Mesenchymal stem cell (in vitro differentiated cells and primary cell): ENCODE measurements at regions not wholly inside any gene's neighbourhood (a gene's known extent, or its start where the extent isn't known, plus 50 kb on each side); places are given as distances from the start of the nearest gene placed in this dataset.

ENCODE experiments used
- DNase-seq: peaks from one replicate; pipeline ENCODE4 v3.0.0-alpha.2; 2013
- H2AFZ ChIP-seq: one replicate; pipeline ENCODE4 v1.6.1; 2013; ENCODE audit warnings: low read depth, mild to moderate bottlenecking, control low read depth, inconsistent platforms, low read length, moderate library complexity
- H2AK5ac ChIP-seq: 2 replicates; pipeline ENCODE4 v1.6.1; 2013; ENCODE audit warnings: low read length, moderate library complexity, mild to moderate bottlenecking, inconsistent platforms; ENCODE audit not compliant: severe bottlenecking
- H2BK120ac ChIP-seq: one replicate; pipeline ENCODE4 v1.6.1; 2013; ENCODE audit warnings: low read depth, mild to moderate bottlenecking, inconsistent platforms, low read length, moderate library complexity
- H2BK12ac ChIP-seq, 2 experiments: one replicate each; pipeline ENCODE4 v1.6.1; 2013; ENCODE audit warnings: inconsistent platforms in 2 of 2, low read length in 2 of 2, mild to moderate bottlenecking in 2 of 2, moderate library complexity in 2 of 2, control low read depth in 1 of 2
- H2BK15ac ChIP-seq: one replicate; pipeline ENCODE4 v1.6.1; 2013; ENCODE audit warnings: mild to moderate bottlenecking, low read depth, inconsistent platforms; ENCODE audit not compliant: poor library complexity, severe bottlenecking
- H2BK5ac ChIP-seq: 2 replicates; pipeline ENCODE4 v1.6.1; 2013; ENCODE audit warnings: low read depth, mild to moderate bottlenecking, low read length, control low read depth, inconsistent platforms; ENCODE audit not compliant: poor library complexity, severe bottlenecking
- H3K14ac ChIP-seq, 2 experiments: one replicate each; pipeline ENCODE4 v1.6.1; 2013; ENCODE audit warnings: inconsistent platforms in 2 of 2, low read length in 2 of 2, control low read depth in 1 of 2, mild to moderate bottlenecking in 1 of 2, moderate library complexity in 1 of 2
- H3K18ac ChIP-seq, 2 experiments: one replicate each; pipeline ENCODE4 v1.6.1; 2013; ENCODE audit warnings: inconsistent platforms in 2 of 2, low read length in 2 of 2, control low read depth in 1 of 2, low read depth in 1 of 2, mild to moderate bottlenecking in 1 of 2
- H3K23ac ChIP-seq, 2 experiments: one replicate each; pipeline ENCODE4 v1.6.1; 2013; ENCODE audit warnings: inconsistent platforms in 2 of 2, low read length in 2 of 2, mild to moderate bottlenecking in 2 of 2, moderate library complexity in 2 of 2, control low read depth in 1 of 2
- H3K27ac ChIP-seq: 2 replicates; pipeline ENCODE4 v1.5.1; 2013; ENCODE audit warnings: mild to moderate bottlenecking, moderate library complexity, low read length, control low read depth, inconsistent platforms; ENCODE audit not compliant: poor library complexity, severe bottlenecking
- H3K27me3 ChIP-seq, 2 experiments: 2 replicates each; pipeline versions ENCODE4 v1.6.1 to v1.7.0; 2013; ENCODE audit warnings: low read length in 2 of 2, mild to moderate bottlenecking in 2 of 2, moderate library complexity in 2 of 2, control low read depth in 1 of 2, inconsistent platforms in 1 of 2; ENCODE audit not compliant: control insufficient read depth in 1 of 2, insufficient read depth in 1 of 2
- H3K36me3 ChIP-seq, 2 experiments: 2 replicates each; pipeline versions ENCODE4 v1.6.1 to v1.7.0; 2013; ENCODE audit warnings: low read length in 2 of 2, control low read depth in 1 of 2, inconsistent platforms in 1 of 2, low read depth in 1 of 2, mild to moderate bottlenecking in 1 of 2; ENCODE audit not compliant: insufficient read depth in 2 of 2, control insufficient read depth in 1 of 2
- H3K4ac ChIP-seq, 2 experiments: one replicate each; pipeline ENCODE4 v1.6.1; 2013; ENCODE audit warnings: inconsistent platforms in 2 of 2, low read length in 2 of 2, mild to moderate bottlenecking in 2 of 2, moderate library complexity in 2 of 2, control low read depth in 1 of 2, low read depth in 1 of 2
- H3K4me1 ChIP-seq: 2 replicates; pipeline ENCODE4 v1.6.1; 2013; ENCODE audit warnings: low read depth, low read length, control low read depth; ENCODE audit not compliant: control insufficient read depth, insufficient read depth
- H3K4me2 ChIP-seq: 2 replicates; pipeline ENCODE4 v1.6.1; 2013; ENCODE audit warnings: low read length, mild to moderate bottlenecking, inconsistent platforms; ENCODE audit not compliant: poor library complexity, severe bottlenecking
- H3K4me3 ChIP-seq, 2 experiments: 2 replicates each; pipeline versions ENCODE4 v1.5.1 to v1.7.0; 2013; ENCODE audit warnings: low read length in 2 of 2, mild to moderate bottlenecking in 2 of 2, control low read depth in 1 of 2, low read depth in 1 of 2; ENCODE audit not compliant: insufficient read depth in 1 of 2
- H3K79me1 ChIP-seq: replicated peaks from 2 replicates; pipeline ENCODE4 v1.6.1; 2013; ENCODE audit warnings: mild to moderate bottlenecking, control low read depth, low read length, inconsistent platforms; ENCODE audit not compliant: poor library complexity, severe bottlenecking
- H3K9ac ChIP-seq: 2 replicates; pipeline ENCODE4 v1.7.0; 2013; ENCODE audit warnings: mild to moderate bottlenecking, low read length, moderate library complexity
- H3K9me3 ChIP-seq: 2 replicates; pipeline ENCODE4 v1.7.0; 2013; ENCODE audit warnings: mild to moderate bottlenecking, low read length; ENCODE audit not compliant: control insufficient read depth
- H4K8ac ChIP-seq: one replicate; pipeline ENCODE4 v1.6.1; 2013; ENCODE audit warnings: inconsistent platforms, mild to moderate bottlenecking, low read length, moderate library complexity
- H4K91ac ChIP-seq: one replicate; pipeline ENCODE4 v1.6.1; 2013; ENCODE audit warnings: mild to moderate bottlenecking, low read length, inconsistent platforms
- WGBS: methylation state at CpG from one replicate; pipeline ENCODE4 v1.1.7; 2013; ENCODE audit warnings: mixed read lengths; 5-methylcytosine and 5-hydroxymethylcytosine counted together

DNA sequence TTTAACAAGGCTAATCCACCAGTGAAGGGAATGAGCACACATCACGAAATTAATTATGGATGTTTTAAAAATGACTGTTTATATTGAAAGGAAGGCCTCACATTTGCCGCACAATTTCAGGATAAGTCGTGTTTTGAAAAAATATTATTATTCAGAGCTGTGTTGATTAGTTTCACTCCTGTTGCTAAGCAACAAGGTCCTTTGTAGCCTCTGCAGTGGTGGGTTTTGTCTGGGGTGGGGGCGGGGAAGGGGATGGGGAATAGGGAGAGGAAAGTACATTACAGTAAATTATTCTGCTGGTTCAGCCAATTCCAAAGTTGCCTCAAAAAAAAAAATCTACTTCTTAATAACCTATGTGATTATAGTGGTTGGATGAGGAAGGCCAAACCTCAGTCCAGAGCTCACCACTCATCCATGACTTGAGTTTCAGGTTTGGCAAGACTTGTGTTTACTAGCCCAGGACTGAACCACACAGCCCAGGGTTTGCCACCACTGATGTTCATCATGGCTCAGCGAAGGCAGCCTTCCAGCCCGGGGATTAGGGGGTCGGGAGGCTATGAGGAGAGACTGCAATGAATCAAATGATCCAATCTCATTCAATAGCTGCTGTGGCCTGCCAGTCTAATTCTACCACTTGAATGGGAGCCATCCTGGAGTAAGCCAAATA, 162.5 kb upstream of the ATP6AP2 start:
- H3K4me1 ChIP-seq = peaks cover 5% of the 10 kb centered on the region
- H3K27ac ChIP-seq = no peak overlapping the region
- H4K8ac ChIP-seq = no peak overlapping the region
- H3K9me3 ChIP-seq = peaks cover 5% of the 10 kb centered on the region
- H2AK5ac ChIP-seq = no peak overlapping the region
- H4K91ac ChIP-seq = no peak overlapping the region
- H3K23ac ChIP-seq = no peak overlapping the region
- H3K79me1 ChIP-seq = no peaks in the 10 kb centered on the region
- H3K27me3 ChIP-seq = peaks cover 0 to 78% of the 10 kb centered on the region in 2 experiments
- H3K14ac ChIP-seq = no peak overlapping the region
- H2AFZ ChIP-seq = no peak overlapping the region
- H3K4ac ChIP-seq = no peak overlapping the region
- H3K4me2 ChIP-seq = no peak overlapping the region
- H3K4me3 ChIP-seq = no peak overlapping the region
- WGBS = 95% methylated on average over 6 of the region's 7 CpGs
- no peak for DNase-seq
- H3K18ac ChIP-seq = no peak overlapping the region
- no peak overlapping the region for H3K9ac ChIP-seq
- no peak overlapping the region for H2BK120ac ChIP-seq
- no peaks in the 10 kb centered on the region for H3K36me3 ChIP-seq
- no peak overlapping the region for H2BK15ac ChIP-seq
- no peak overlapping the region for H2BK12ac ChIP-seq
- no peak overlapping the region for H2BK5ac ChIP-seq

DNA sequence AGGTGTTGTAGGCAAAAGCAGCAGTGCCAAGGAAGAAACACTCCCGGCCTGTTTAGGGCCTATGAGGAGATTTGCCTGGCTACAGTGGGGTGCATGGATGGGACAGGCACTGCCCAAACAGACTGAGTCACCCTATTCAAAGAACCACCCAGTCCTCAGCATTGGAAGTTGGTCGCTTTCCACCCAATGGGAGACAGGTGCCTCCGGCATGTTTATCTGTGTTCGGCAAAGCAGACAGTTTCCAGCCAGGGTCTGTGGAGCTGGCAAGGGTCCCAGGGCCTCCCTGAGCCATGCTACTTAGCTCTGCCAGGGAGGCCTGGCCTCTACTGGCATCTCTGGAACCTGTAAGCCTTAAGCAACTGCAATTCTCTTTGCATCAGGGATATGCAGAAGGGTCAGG, 165.1 kb upstream of the ATP6AP2 start:
- Histone ChIP-seq H2BK12ac (no peak overlapping the region), H3K27me3 (peaks cover 0 to 75% of the 10 kb centered on the region in 2 experiments), H2AFZ (no peak overlapping the region), H3K9ac (no peak overlapping the region), H3K4me3 (no peak overlapping the region), H2BK5ac (no peak overlapping the region), H3K14ac (no peak overlapping the region), H3K9me3 (no peaks in the 10 kb centered on the region), H3K27ac (no peak overlapping the region), H3K4me1 (no peaks in the 10 kb centered on the region), H2AK5ac (no peak overlapping the region), H3K79me1 (no peaks in the 10 kb centered on the region), H3K36me3 (no peaks in the 10 kb centered on the region), H4K8ac (no peak overlapping the region), H3K4me2 (no peak overlapping the region), H2BK120ac (no peak overlapping the region), H2BK15ac (no peak overlapping the region), H3K18ac (no peak overlapping the region), H4K91ac (no peak overlapping the region), H3K23ac (no peak overlapping the region), H3K4ac (no peak overlapping the region)
- DNase-seq = no peak
- WGBS = 100% methylated on average over 4 of the region's 4 CpGs

DNA sequence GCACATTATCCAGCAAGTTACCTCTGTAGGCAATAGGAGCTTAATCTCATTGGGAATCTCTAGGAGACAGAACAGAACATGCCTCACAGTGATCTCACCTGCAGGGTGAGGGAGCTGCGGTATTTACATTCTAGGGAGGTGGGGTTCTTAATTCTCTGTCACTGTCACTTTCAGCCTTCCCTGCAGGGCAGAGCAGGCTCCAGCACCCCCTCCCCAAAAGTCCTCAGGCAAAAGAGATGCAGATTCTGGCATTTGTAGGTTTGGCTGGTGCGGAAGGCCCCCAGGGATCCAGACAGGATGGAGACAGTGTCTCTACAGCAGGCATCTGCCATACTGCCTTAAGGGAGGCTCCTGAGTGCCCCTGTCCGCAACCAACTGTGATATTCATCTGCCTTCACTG, 166.4 kb upstream of the ATP6AP2 start:
- no peak overlapping the region for H2BK12ac ChIP-seq
- H3K4me3 ChIP-seq = no peak overlapping the region
- no peak overlapping the region for H2BK5ac ChIP-seq
- no peak overlapping the region for H2AFZ ChIP-seq
- 45% methylated on average over 1 of the region's 3 CpGs for WGBS
- H3K18ac ChIP-seq = no peak overlapping the region
- no peak overlapping the region for H3K4ac ChIP-seq
- no peak overlapping the region for H4K8ac ChIP-seq
- H3K9me3 ChIP-seq = peaks cover 11% of the 10 kb centered on the region
- no peak overlapping the region for H3K14ac ChIP-seq
- no peak overlapping the region for H3K4me2 ChIP-seq
- no peak overlapping the region for H3K27ac ChIP-seq
- no peaks in the 10 kb centered on the region for H3K4me1 ChIP-seq
- no peak overlapping the region for H2AK5ac ChIP-seq
- H3K9ac ChIP-seq = no peak overlapping the region
- H3K79me1 ChIP-seq = no peaks in the 10 kb centered on the region
- H3K23ac ChIP-seq = no peak overlapping the region
- no peak for DNase-seq
- H3K36me3 ChIP-seq = no peaks in the 10 kb centered on the region
- H3K27me3 ChIP-seq = peaks cover 0 to 81% of the 10 kb centered on the region in 2 experiments
- no peak overlapping the region for H4K91ac ChIP-seq
- H2BK15ac ChIP-seq = no peak overlapping the region
- H2BK120ac ChIP-seq = no peak overlapping the region

DNA sequence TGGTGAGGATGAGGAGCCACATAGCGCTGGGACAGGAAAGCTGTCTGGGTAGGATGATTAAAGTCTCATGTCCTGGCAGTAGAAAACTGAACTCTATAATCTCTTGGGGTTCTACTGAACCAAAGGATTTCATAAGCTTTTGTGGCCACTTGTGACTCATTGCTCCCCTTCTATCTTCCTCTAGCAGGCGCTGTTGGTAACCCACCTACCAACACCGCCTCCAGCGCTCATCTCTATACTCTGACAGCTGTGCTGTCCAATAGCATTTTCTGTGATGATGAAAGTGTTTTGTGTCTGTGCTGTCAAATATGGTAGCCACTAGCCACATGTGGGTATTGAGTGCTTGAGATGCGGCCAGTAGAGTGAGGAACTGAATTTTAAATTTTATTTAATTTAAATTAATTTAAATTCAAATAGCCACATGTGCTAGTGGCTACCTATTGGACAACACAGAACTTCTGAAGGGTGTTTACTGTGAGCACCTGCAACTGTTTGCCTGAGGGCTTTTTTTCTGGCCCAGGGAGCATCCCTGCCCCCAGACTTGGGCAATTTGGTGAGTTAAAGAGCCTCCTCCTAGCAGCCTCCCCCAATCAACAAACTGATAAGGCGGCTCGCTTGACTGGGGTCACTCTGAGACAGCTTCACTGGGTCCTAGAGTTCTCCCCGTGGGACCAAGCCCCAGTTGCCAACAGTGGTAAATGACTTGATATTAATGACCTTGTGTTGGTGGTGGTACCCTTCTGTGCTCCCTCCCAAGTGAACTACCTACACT, 169.2 kb upstream of the ATP6AP2 start:
- no peak overlapping the region for H2BK120ac ChIP-seq
- no peaks in the 10 kb centered on the region for H3K36me3 ChIP-seq
- peaks cover 0 to 82% of the 10 kb centered on the region in 2 experiments for H3K27me3 ChIP-seq
- WGBS = 29% methylated on average over 3 of the region's 8 CpGs
- no peak overlapping the region for H3K9ac ChIP-seq
- H3K4ac ChIP-seq = no peak overlapping the region
- H2AK5ac ChIP-seq = no peak overlapping the region
- no peak overlapping the region for H3K18ac ChIP-seq
- H2BK15ac ChIP-seq = no peak overlapping the region
- no peak overlapping the region for H3K27ac ChIP-seq
- H3K23ac ChIP-seq = no peak overlapping the region
- H3K4me3 ChIP-seq = no peak overlapping the region
- H3K9me3 ChIP-seq = peaks cover 24% of the 10 kb centered on the region
- no peaks in the 10 kb centered on the region for H3K4me1 ChIP-seq
- no peak overlapping the region for H2BK5ac ChIP-seq
- no peak overlapping the region for H4K91ac ChIP-seq
- no peaks in the 10 kb centered on the region for H3K79me1 ChIP-seq
- H4K8ac ChIP-seq = no peak overlapping the region
- no peak overlapping the region for H2BK12ac ChIP-seq
- no peak overlapping the region for H2AFZ ChIP-seq
- no peak for DNase-seq
- no peak overlapping the region for H3K14ac ChIP-seq
- no peak overlapping the region for H3K4me2 ChIP-seq
